Esophagus squamous epithelium (tissue), 5 donors: ENCODE measurements at regions not wholly inside any gene's neighbourhood (a gene's known extent, or its start where the extent isn't known, plus 50 kb on each side); places are given as distances from the start of the nearest gene placed in this dataset.
A peak's percentile ranks its signal among the peaks of the same experiment; 100 is the strongest.
"Not testable (repeated sequence)": the region's sequence is repeated elsewhere in the genome, so short reads cannot be mapped to it uniquely, and the experiment has no call there.

Experiments
- DNase-seq: peaks from one replicate; lab custom pipeline; 2025; lab: John Stamatoyannopoulos, UW
- H3K27ac ChIP-seq, 4 donors: fragments of 200-600 bp; sonication (generic); one replicate each; pipeline ENCODE4 v1.5.1; 2016 to 2019; ENCODE audit warnings: mild to moderate bottlenecking in 1 of 4
- H3K27me3 ChIP-seq, 4 donors: fragments of 200-600 bp; sonication (generic); 1 replicate in 3 of 4; 2 replicates in 1 of 4; pipeline versions ENCODE4 v1.5.1 to v1.6.0; 2017 to 2021; ENCODE audit warnings: antibody characterized with exemption in 1 of 4
- H3K36me3 ChIP-seq, 3 donors: fragments of 200-600 bp; sonication (generic); one replicate each; pipeline ENCODE4 v1.5.1; 2016 to 2019
- H3K4me1 ChIP-seq, 3 donors: fragments of 200-600 bp; sonication (generic); one replicate each; pipeline ENCODE4 v1.5.1; 2017 to 2019
- H3K4me3 ChIP-seq, 4 donors: fragments of 200-600 bp; sonication (generic); 1 replicate in 3 of 4; 2 replicates in 1 of 4; pipeline ENCODE4 v1.5.1; 2016 to 2019; ENCODE audit warnings: mild to moderate bottlenecking in 2 of 4, moderate library complexity in 1 of 4
- H3K9me3 ChIP-seq, 3 donors: fragments of 200-600 bp; sonication (generic); one replicate each; pipeline ENCODE4 v1.5.1; 2016 to 2019
- CTCF ChIP-seq, 6 experiments: fragments of 450-650 bp in 4 of 6; fragments of 200-600 bp in 2 of 6; sonication (generic) in 2 of 6; IDR thresholded peaks; one replicate each; pipeline ENCODE4 v1.5.1; 2016 to 2019; ENCODE audit warnings: antibody characterized with exemption in 6 of 6, mild to moderate bottlenecking in 4 of 6, moderate library complexity in 4 of 6
- POLR2A ChIP-seq, 4 donors: fragments of 450-650 bp; IDR thresholded peaks; one replicate each; pipeline ENCODE4 v1.6.1; 2017; ENCODE audit warnings: antibody characterized with exemption in 4 of 4, mild to moderate bottlenecking in 4 of 4, moderate library complexity in 3 of 4
- WGBS, 2 donors: methylation state at CpG; one replicate each; pipeline ENCODE4 v1.1.5; 2018; 5-methylcytosine and 5-hydroxymethylcytosine counted together
- intact Hi-C: fragments of 100-400 bp; cut with DNase I; formaldehyde crosslinking; loops from one replicate; pipeline ENCODE4 v1.15.0; 2022
- donor health status: DM: yes; HTN: yes; CAD: no.

- H3K27ac ChIP-seq: peak overlapping the region in 3 of 4 donors; percentile 25 to 67 (median 54)
- H3K4me3 ChIP-seq: no peak overlapping the region
- H3K4me1 ChIP-seq: peaks cover 4 to 17% (median 17%) of the 10 kb centered on the region in 3 donors
- no peak for DNase-seq
- no peak for TF ChIP-seq POLR2A (IDR thresholded peaks at IDR 0.05)
- TF ChIP-seq CTCF (IDR thresholded peaks at IDR 0.05): no peak
- no peaks in the 10 kb centered on the region for H3K36me3 ChIP-seq
- intact Hi-C loops: no loop called here
- 25 to 41% methylated on average over 14 of the region's 14 CpGs for WGBS, 2 donors
- no peaks in the 10 kb centered on the region for H3K9me3 ChIP-seq
- peaks cover 0 to 17% (median 0%) of the 10 kb centered on the region in 4 donors for H3K27me3 ChIP-seq
Observed at GRCh38 chr16:87206646-87207451, 110.3 kb downstream of the C16orf95 start.

GRCh38 chr16:87207509-87207908, 109.7 kb downstream of the C16orf95 start:
- H3K27me3 ChIP-seq: peaks cover 0 to 15% (median 0%) of the 10 kb centered on the region in 4 donors
- TF ChIP-seq POLR2A (IDR thresholded peaks at IDR 0.05): no peak
- TF ChIP-seq CTCF (IDR thresholded peaks at IDR 0.05): no peak
- no peaks in the 10 kb centered on the region for H3K36me3 ChIP-seq
- intact Hi-C loops: no loop called here
- H3K27ac ChIP-seq: peak overlapping the region in 3 of 4 donors; percentile 7 to 67 (median 54)
- 31 to 46% methylated on average over 7 of the region's 7 CpGs for WGBS, 2 donors
- H3K4me3 ChIP-seq: no peak overlapping the region
- DNase-seq: no peak
- no peaks in the 10 kb centered on the region for H3K9me3 ChIP-seq
- peaks cover 4 to 17% (median 17%) of the 10 kb centered on the region in 3 donors for H3K4me1 ChIP-seq

- Histone ChIP-seq H3K27me3 (peaks cover 0 to 14% (median 0%) of the 10 kb centered on the region in 4 donors), H3K36me3 (no peaks in the 10 kb centered on the region), H3K4me1 (peaks cover 4 to 17% (median 17%) of the 10 kb centered on the region in 3 donors), H3K9me3 (no peaks in the 10 kb centered on the region), H3K27ac (peak overlapping the region in 3 of 4 donors; percentile 7 to 67 (median 54)), H3K4me3 (no peak overlapping the region)
- no peak for TF ChIP-seq CTCF (IDR thresholded peaks at IDR 0.05)
- no peak for TF ChIP-seq POLR2A (IDR thresholded peaks at IDR 0.05)
- intact Hi-C loops: no loop called here
- no peak for DNase-seq
- WGBS, 2 donors: 85 to 88% methylated on average over 2 to 3 of the region's 3 CpGs
Observed at GRCh38 chr16:87207965-87208364, 109.2 kb downstream of the C16orf95 start.

- H3K27ac ChIP-seq, DNase-seq, intact Hi-C loops, H3K36me3 ChIP-seq, H3K4me3 ChIP-seq, H3K9me3 ChIP-seq: not testable (repeated sequence)
- peaks cover 4 to 17% (median 17%) of the 10 kb centered on the region in 3 donors for H3K4me1 ChIP-seq
- 89 to 94% methylated on average over 4 to 5 of the region's 5 CpGs for WGBS, 2 donors
- H3K27me3 ChIP-seq: peaks cover 0 to 14% (median 0%) of the 10 kb centered on the region in 4 donors
Observed at GRCh38 chr16:87208968-87209367, 108.2 kb downstream of the C16orf95 start.

GRCh38 chr16:87209808-87210512, 107.2 kb downstream of the C16orf95 start:
- Histone ChIP-seq H3K9me3 (no peaks in the 10 kb centered on the region), H3K4me1 (peaks cover 4 to 17% (median 17%) of the 10 kb centered on the region in 3 donors), H3K27me3 (peaks cover 0 to 17% (median 0%) of the 10 kb centered on the region in 4 donors), H3K36me3 (no peaks in the 10 kb centered on the region), H3K4me3 (no peak overlapping the region), H3K27ac (no peak overlapping the region)
- TF ChIP-seq CTCF (IDR thresholded peaks at IDR 0.05) (no peak), POLR2A (IDR thresholded peaks at IDR 0.05) (no peak)
- 89 to 93% methylated on average over 2 of the region's 2 CpGs for WGBS, 2 donors
- intact Hi-C loops: no loop called here
- DNase-seq: no peak
